Nephron (organoid): ENCODE measurements at regions not wholly inside any gene's neighbourhood (a gene's known extent, or its start where the extent isn't known, plus 50 kb on each side); places are given as distances from the start of the nearest gene placed in this dataset.

Source experiments
- H3K27ac Mint-ChIP-seq, 3 experiments: 2 replicates each; pipeline ENCODE4 v1.8.0; 2020; ENCODE audit warnings: mixed read lengths in 3 of 3, mild to moderate bottlenecking in 2 of 3, moderate library complexity in 1 of 3
- H3K27me3 Mint-ChIP-seq: 2 replicates; pipeline ENCODE4 v1.8.0; 2021; ENCODE audit warnings: low read depth, mild to moderate bottlenecking, moderate library complexity, mixed read lengths
- H3K36me3 Mint-ChIP-seq: 2 replicates; pipeline ENCODE4 v1.8.0; 2020; ENCODE audit warnings: low read depth, mixed read lengths
- H3K4me1 Mint-ChIP-seq: 2 replicates; pipeline ENCODE4 v1.8.0; 2020; ENCODE audit warnings: mixed read lengths
- H3K4me3 Mint-ChIP-seq, 3 experiments: 2 replicates each; pipeline ENCODE4 v1.8.0; 2020; ENCODE audit warnings: mild to moderate bottlenecking in 3 of 3, mixed read lengths in 3 of 3, moderate library complexity in 2 of 3
- H3K9me3 Mint-ChIP-seq: 2 replicates; pipeline ENCODE4 v1.8.0; 2020; ENCODE audit warnings: mixed read lengths
- CTCF ChIP-seq, 3 experiments: fragments of 200-600 bp; sonication (generic); IDR thresholded peaks; one replicate each; pipeline ENCODE4 v1.5.0; 2021; ENCODE audit warnings: antibody characterized with exemption in 3 of 3; ENCODE audit not compliant: unreplicated experiment in 3 of 3

GRCh38 chr9:11206925-11207324 is 594.1 kb upstream of the PTPRD start:
- no peak overlapping the region for H3K27ac Mint-ChIP-seq
- H3K4me3 Mint-ChIP-seq = no peak overlapping the region
- no peaks in the 10 kb centered on the region for H3K27me3 Mint-ChIP-seq
- H3K4me1 Mint-ChIP-seq = no peaks in the 10 kb centered on the region
- TF ChIP-seq CTCF (IDR thresholded peaks at IDR 0.05; ENCODE audit: unreplicated experiment in 3 of 3) = no peak
- H3K36me3 Mint-ChIP-seq = no peaks in the 10 kb centered on the region
- H3K9me3 Mint-ChIP-seq = no peaks in the 10 kb centered on the region

- no peak for TF ChIP-seq CTCF (IDR thresholded peaks at IDR 0.05; ENCODE audit: unreplicated experiment in 3 of 3)
- H3K36me3 Mint-ChIP-seq = no peaks in the 10 kb centered on the region
- H3K4me3 Mint-ChIP-seq = no peak overlapping the region
- no peaks in the 10 kb centered on the region for H3K9me3 Mint-ChIP-seq
- no peaks in the 10 kb centered on the region for H3K4me1 Mint-ChIP-seq
- H3K27ac Mint-ChIP-seq = no peak overlapping the region
- peaks cover 6% of the 10 kb centered on the region for H3K27me3 Mint-ChIP-seq
These were observed 620.9 kb upstream of the PTPRD start for GRCh38 chr9:11233696-11234095.

- Mint-ChIP-seq H3K9me3 (peaks cover 3% of the 10 kb centered on the region), H3K4me1 (no peaks in the 10 kb centered on the region), H3K27me3 (peaks cover 6% of the 10 kb centered on the region), H3K27ac (no peak overlapping the region), H3K36me3 (no peaks in the 10 kb centered on the region), H3K4me3 (no peak overlapping the region)
- no peak for TF ChIP-seq CTCF (IDR thresholded peaks at IDR 0.05; ENCODE audit: unreplicated experiment in 3 of 3)
These were observed 622.3 kb upstream of the PTPRD start for GRCh38 chr9:11235061-11235460.

- no peaks in the 10 kb centered on the region for H3K36me3 Mint-ChIP-seq
- H3K9me3 Mint-ChIP-seq = peaks cover 6% of the 10 kb centered on the region
- no peaks in the 10 kb centered on the region for H3K4me1 Mint-ChIP-seq
- TF ChIP-seq CTCF (IDR thresholded peaks at IDR 0.05; ENCODE audit: unreplicated experiment in 3 of 3) = no peak
- H3K4me3 Mint-ChIP-seq = no peak overlapping the region
- no peaks in the 10 kb centered on the region for H3K27me3 Mint-ChIP-seq
- no peak overlapping the region for H3K27ac Mint-ChIP-seq
These were observed 629.0 kb upstream of the PTPRD start for GRCh38 chr9:11241779-11242178.

- H3K4me3 Mint-ChIP-seq = no peak overlapping the region
- no peak for TF ChIP-seq CTCF (IDR thresholded peaks at IDR 0.05; ENCODE audit: unreplicated experiment in 3 of 3)
- H3K27ac Mint-ChIP-seq = no peak overlapping the region
- H3K27me3 Mint-ChIP-seq = no peaks in the 10 kb centered on the region
- H3K9me3 Mint-ChIP-seq = peaks cover 4% of the 10 kb centered on the region
- no peaks in the 10 kb centered on the region for H3K4me1 Mint-ChIP-seq
- H3K36me3 Mint-ChIP-seq = no peaks in the 10 kb centered on the region
These were observed 645.2 kb upstream of the PTPRD start for GRCh38 chr9:11257992-11258391.

GRCh38 chr9:11269036-11269435 is 656.2 kb upstream of the PTPRD start:
- Mint-ChIP-seq H3K9me3 (peaks cover 18% of the 10 kb centered on the region), H3K27me3 (no peaks in the 10 kb centered on the region), H3K4me3 (no peak overlapping the region), H3K36me3 (no peaks in the 10 kb centered on the region), H3K4me1 (no peaks in the 10 kb centered on the region), H3K27ac (no peak overlapping the region)
- no peak for TF ChIP-seq CTCF (IDR thresholded peaks at IDR 0.05; ENCODE audit: unreplicated experiment in 3 of 3)
